ENCODE measurements at regions not wholly inside any gene's neighbourhood (a gene's known extent, or its start where the extent isn't known, plus 50 kb on each side); places are given as distances from the start of the nearest gene placed in this dataset.

- no peaks in the 10 kb centered on the region for H3K36me3 ChIP-seq (ENCODE audit: control insufficient read depth in 4 of 4, insufficient read depth in 4 of 4, low read length in 4 of 4)
- H3K9me3 ChIP-seq (ENCODE audit: control insufficient read depth in 4 of 4, insufficient read depth in 3 of 4, low read length in 3 of 4), result no peaks in the 10 kb centered on the region
- H3K4me1 ChIP-seq (ENCODE audit: control insufficient read depth in 5 of 5, insufficient read depth in 5 of 5, low read length in 5 of 5), result no peaks in the 10 kb centered on the region
- ATAC-seq (ENCODE audit: insufficient read depth, low FRiP score), result no peak
- no peak for TF ChIP-seq CTCF (IDR thresholded peaks at IDR 0.05; ENCODE audit: control extremely low read depth, extremely low read depth)
- no peak overlapping the region for H3K4me3 ChIP-seq
- H3K9ac ChIP-seq (ENCODE audit: insufficient read depth in 1 of 2, low read length in 2 of 2), result no peak overlapping the region
- 66 to 69% methylated on average over 2 of the region's 2 CpGs for WGBS, 2 donors
- H3K27me3 ChIP-seq (ENCODE audit: control insufficient read depth in 3 of 3, insufficient read depth in 3 of 3, low read length in 2 of 3), result no peaks in the 10 kb centered on the region
- H3K27ac ChIP-seq (ENCODE audit: low read depth in 1 of 2, low read length in 1 of 2), result no peak overlapping the region
- no peak for DNase-seq
Measured at GRCh38 chr12:66055837-66056319, 74.7 kb downstream of the LLPH start.

GRCh38 chr12:66052988-66053615, 77.4 kb downstream of the LLPH start:
- ATAC-seq (ENCODE audit: insufficient read depth, low FRiP score), result no peak
- H3K4me3 ChIP-seq, result no peak overlapping the region
- H3K9ac ChIP-seq (ENCODE audit: insufficient read depth in 1 of 2, low read length in 2 of 2), result no peak overlapping the region
- WGBS, 2 donors, result 94 to 100% methylated on average over 1 of the region's 1 CpG
- DNase-seq, result no peak
- H3K36me3 ChIP-seq (ENCODE audit: control insufficient read depth in 4 of 4, insufficient read depth in 4 of 4, low read length in 4 of 4), result no peaks in the 10 kb centered on the region
- H3K4me1 ChIP-seq (ENCODE audit: control insufficient read depth in 5 of 5, insufficient read depth in 5 of 5, low read length in 5 of 5), result no peaks in the 10 kb centered on the region
- no peaks in the 10 kb centered on the region for H3K9me3 ChIP-seq (ENCODE audit: control insufficient read depth in 4 of 4, insufficient read depth in 3 of 4, low read length in 3 of 4)
- TF ChIP-seq CTCF (IDR thresholded peaks at IDR 0.05; ENCODE audit: control extremely low read depth, extremely low read depth), result no peak
- H3K27ac ChIP-seq (ENCODE audit: low read depth in 1 of 2, low read length in 1 of 2), result no peak overlapping the region
- H3K27me3 ChIP-seq (ENCODE audit: control insufficient read depth in 3 of 3, insufficient read depth in 3 of 3, low read length in 2 of 3), result no peaks in the 10 kb centered on the region

GRCh38 chr12:66051361-66051760, 79.2 kb downstream of the LLPH start:
- Histone ChIP-seq H3K4me1 (ENCODE audit: control insufficient read depth in 5 of 5, insufficient read depth in 5 of 5, low read length in 5 of 5) (no peaks in the 10 kb centered on the region), H3K36me3 (ENCODE audit: control insufficient read depth in 4 of 4, insufficient read depth in 4 of 4, low read length in 4 of 4) (no peaks in the 10 kb centered on the region), H3K27me3 (ENCODE audit: control insufficient read depth in 3 of 3, insufficient read depth in 3 of 3, low read length in 2 of 3) (no peaks in the 10 kb centered on the region), H3K9ac (ENCODE audit: insufficient read depth in 1 of 2, low read length in 2 of 2) (no peak overlapping the region), H3K4me3 (no peak overlapping the region), H3K9me3 (ENCODE audit: control insufficient read depth in 4 of 4, insufficient read depth in 3 of 4, low read length in 3 of 4) (no peaks in the 10 kb centered on the region), H3K27ac (ENCODE audit: low read depth in 1 of 2, low read length in 1 of 2) (no peak overlapping the region)
- ATAC-seq (ENCODE audit: insufficient read depth, low FRiP score) (no peak), DNase-seq (no peak)
- TF ChIP-seq CTCF (IDR thresholded peaks at IDR 0.05; ENCODE audit: control extremely low read depth, extremely low read depth), result no peak
- WGBS, 2 donors, result 82 to 91% methylated on average over 4 of the region's 4 CpGs

GRCh38 chr12:66050610-66051009, 79.9 kb downstream of the LLPH start:
- Histone ChIP-seq H3K27ac (ENCODE audit: low read depth in 1 of 2, low read length in 1 of 2) (no peak overlapping the region), H3K9me3 (ENCODE audit: control insufficient read depth in 4 of 4, insufficient read depth in 3 of 4, low read length in 3 of 4) (no peaks in the 10 kb centered on the region), H3K27me3 (ENCODE audit: control insufficient read depth in 3 of 3, insufficient read depth in 3 of 3, low read length in 2 of 3) (no peaks in the 10 kb centered on the region), H3K36me3 (ENCODE audit: control insufficient read depth in 4 of 4, insufficient read depth in 4 of 4, low read length in 4 of 4) (no peaks in the 10 kb centered on the region), H3K4me3 (no peak overlapping the region), H3K9ac (ENCODE audit: insufficient read depth in 1 of 2, low read length in 2 of 2) (no peak overlapping the region), H3K4me1 (ENCODE audit: control insufficient read depth in 5 of 5, insufficient read depth in 5 of 5, low read length in 5 of 5) (no peaks in the 10 kb centered on the region)
- TF ChIP-seq CTCF (IDR thresholded peaks at IDR 0.05; ENCODE audit: control extremely low read depth, extremely low read depth), result no peak
- 68 to 83% methylated on average over 1 of the region's 1 CpG for WGBS, 2 donors
- no peak for ATAC-seq (ENCODE audit: insufficient read depth, low FRiP score)
- DNase-seq, result no peak

Measured in lung (tissue), 11 donors.